ENCODE measurements at regions not wholly inside any gene's neighbourhood (a gene's known extent, or its start where the extent isn't known, plus 50 kb on each side); places are given as distances from the start of the nearest gene placed in this dataset.

- TF ChIP-seq SP1 (IDR thresholded peaks at IDR 0.05) (no peak), CTCF (IDR thresholded peaks at IDR 0.05; ENCODE audit: low read depth, low read length, missing input control) (no peak), RAD21 (IDR thresholded peaks at IDR 0.05) (no peak), MAX (IDR thresholded peaks at IDR 0.05) (no peak), HNF4G (IDR thresholded peaks at IDR 0.05) (no peak), EGR1 (IDR thresholded peaks at IDR 0.05; ENCODE audit: low read depth in 2 of 2) (no peak), RXRA (IDR thresholded peaks at IDR 0.05) (no peak)
Measured at GRCh38 chr12:84136862-84137367, 775.7 kb downstream of the SLC6A15 start.
